GM18907 (cell line): ENCODE measurements at regions not wholly inside any gene's neighbourhood (a gene's known extent, or its start where the extent isn't known, plus 50 kb on each side); places are given as distances from the start of the nearest gene placed in this dataset.
"Not testable (repeated sequence)": the region's sequence is repeated elsewhere in the genome, so short reads cannot be mapped to it uniquely, and the experiment has no call there.

Experiments
- ATAC-seq: cut with Tn5 transposase; IDR thresholded peaks from one replicate; pipeline ENCODE4 v1.9.1; 2021; ENCODE audit warnings: mild to moderate bottlenecking, moderate library complexity; ENCODE audit not compliant: unreplicated experiment

- ATAC-seq: no peak
Observed at GRCh38 chr15:66993874-66994696, 71.3 kb upstream of the SMAD3 start.

- ATAC-seq: no peak
Observed at GRCh38 chr15:66994927-66995656, 70.3 kb upstream of the SMAD3 start.

- ATAC-seq: no peak
Observed at GRCh38 chr15:66996094-66996493, 69.3 kb upstream of the SMAD3 start.

GRCh38 chr15:66997212-66997611, 68.2 kb upstream of the SMAD3 start:
- ATAC-seq: no peak

- ATAC-seq: not testable (repeated sequence)
Observed at GRCh38 chr15:66998234-66998633, 67.2 kb upstream of the SMAD3 start.

- no peak for ATAC-seq
Observed at GRCh38 chr15:66999046-66999968, 66.1 kb upstream of the SMAD3 start.

- no peak for ATAC-seq
Observed at GRCh38 chr15:67000896-67001295, 64.5 kb upstream of the SMAD3 start.

GRCh38 chr15:67002368-67002767, 63.0 kb upstream of the SMAD3 start:
- ATAC-seq: no peak

- no peak for ATAC-seq
Observed at GRCh38 chr15:67003586-67003985, 61.8 kb upstream of the SMAD3 start.

- ATAC-seq: no peak
Observed at GRCh38 chr15:67004142-67004541, 61.3 kb upstream of the SMAD3 start.

GRCh38 chr15:67005294-67005996, 60.0 kb upstream of the SMAD3 start:
- ATAC-seq: no peak

GRCh38 chr15:67006083-67007065, 59.0 kb upstream of the SMAD3 start:
- no peak for ATAC-seq

- ATAC-seq: no peak
Observed at GRCh38 chr15:67009576-67010569, 55.5 kb upstream of the SMAD3 start.

GRCh38 chr15:67010898-67011616, 54.3 kb upstream of the SMAD3 start:
- ATAC-seq: no peak

GRCh38 chr15:67011617-67012005, 53.8 kb upstream of the SMAD3 start:
- no peak for ATAC-seq

GRCh38 chr15:67013696-67014095, 51.7 kb upstream of the SMAD3 start:
- no peak for ATAC-seq
